ENCODE measurements at regions not wholly inside any gene's neighbourhood (a gene's known extent, or its start where the extent isn't known, plus 50 kb on each side); places are given as distances from the start of the nearest gene placed in this dataset.

GRCh38 chr2:201950606-201951005, 83.0 kb upstream of the FZD7 start:
- no peaks in the 10 kb centered on the region for H3K9me3 ChIP-seq (replicated peaks; ENCODE audit: control insufficient read depth, insufficient read depth, low read depth, low read length)
- peaks cover 0 to 4% of the 10 kb centered on the region in 2 experiments; a peak in 2 of 5 replicates for H3K4me1 ChIP-seq (replicated peaks in 1 of 2; ENCODE audit: control insufficient read depth in 2 of 2, insufficient read depth in 2 of 2, low read length in 2 of 2)
- no peak overlapping the region for H3K9ac ChIP-seq (ENCODE audit: insufficient read depth in 1 of 2, low read depth in 2 of 2, low read length in 2 of 2)
- H3K9me1 ChIP-seq (ENCODE audit: control insufficient read depth, insufficient read depth, low read length), result no peaks in the 10 kb centered on the region
- 0% methylated on average over 6 of the region's 6 CpGs for WGBS (ENCODE audit: insufficient coverage, low coverage, missing lambda C conversion rate)
- no peaks in the 10 kb centered on the region for H4K20me1 ChIP-seq (replicated peaks; ENCODE audit: control insufficient read depth, insufficient read depth, low read length)
- no peak for TF ChIP-seq E4F1 (CRISPR knock-in tag; IDR thresholded peaks at IDR 0.05; ENCODE audit: borderline replicate concordance)
- TF ChIP-seq BRF1 (IDR thresholded peaks at IDR 0.05; ENCODE audit: borderline replicate concordance, extremely low read depth, insufficient read length), result no peak
- no peak for TF ChIP-seq COPS2 (conservative IDR thresholded peaks at IDR 0.05)
- no peak for TF ChIP-seq NBN (IDR thresholded peaks at IDR 0.05; ENCODE audit: low read depth)
- TF ChIP-seq TBP (optimal IDR thresholded peaks at IDR 0.05; ENCODE audit: low read depth, low read length), result no peak
- no peak for TF ChIP-seq ZFP30 (CRISPR knock-in tag; IDR thresholded peaks at IDR 0.05; ENCODE audit: borderline replicate concordance)
- no peak for TF ChIP-seq EZH2 (IDR thresholded peaks at IDR 0.05; ENCODE audit: borderline replicate concordance, low read depth, low read length)
- no peak for TF ChIP-seq JUN (IDR thresholded peaks at IDR 0.05; ENCODE audit: borderline replicate concordance, low read depth, low read length)
- TF ChIP-seq JUN (CRISPR knock-in tag; IDR thresholded peaks at IDR 0.05; ENCODE audit: borderline replicate concordance), result no peak
- TF ChIP-seq ZNF316 (IDR thresholded peaks at IDR 0.05), result no peak
- POLR2A ChIA-PET, result interaction anchor here (0.6 kb wide), 1 partner anchor 19 kb away, joined by 5 read pairs; no protein-coding TSS in a partner anchor
- ATAC-seq, result no peak
- in situ Hi-C loops (cut with MboI) (no loop called here), intact Hi-C loops (cut with micrococcal nuclease) (no loop called here)
- no TSS peak for BruUV-seq (replicated peaks)
- no peaks in the 10 kb centered on the region for H3K79me2 ChIP-seq (ENCODE audit: control insufficient read depth, insufficient read depth, low read length)
- no peak for DNase-seq (ENCODE audit: extremely low read depth in 1 of 4, low spot score in 3 of 4)
- no peak overlapping the region for H3K27ac ChIP-seq (ENCODE audit: extremely low read depth, low read depth, low read length)
- H3K36me3 ChIP-seq (ENCODE audit: control insufficient read depth, insufficient read depth, low read length), result no peaks in the 10 kb centered on the region
- H3K4me3 ChIP-seq, result no peak overlapping the region
- CTCF ChIA-PET (ENCODE audit: low intra/inter-chr PET ratio), result no interaction called here
- no peak overlapping the region for H2AFZ ChIP-seq (ENCODE audit: low read depth, low read length)
- no peak for FAIRE-seq
- H3K4me2 ChIP-seq (ENCODE audit: insufficient read depth, low read length), result no peak overlapping the region
- peaks cover 0 to 37% of the 10 kb centered on the region in 2 experiments; a peak in 3 of 5 replicates for H3K27me3 ChIP-seq (ENCODE audit: control insufficient read depth in 2 of 2, insufficient read depth in 2 of 2, low read length in 2 of 2)

All from K562 (cell line).